Activated CD4-positive, alpha-beta T cell treated with anti-CD3 and anti-CD28 coated beads for 36 hours (primary cell): ENCODE measurements at regions not wholly inside any gene's neighbourhood (a gene's known extent, or its start where the extent isn't known, plus 50 kb on each side); places are given as distances from the start of the nearest gene placed in this dataset.

ENCODE experiments used
- ATAC-seq: fragments of 200-7000 bp; cut with Tn5 transposase; one replicate; pipeline ENCODE4 v1.10.0; 2021; ENCODE audit warnings: mild to moderate bottlenecking, moderate library complexity
- CTCF ChIA-PET: fragments of 350-600 bp; sonication (Branson Sonifier 250); formaldehyde crosslinking; loops from one replicate; lab custom pipeline; 2021; ENCODE audit warnings: antibody characterized with exemption; lab: Charles Lee
- POLR2A ChIA-PET: fragments of 350-600 bp; sonication (Branson Sonifier 250); formaldehyde crosslinking; loops from one replicate; lab custom pipeline; 2021; ENCODE audit warnings: antibody characterized with exemption, inconsistent platforms; lab: Charles Lee
- DNase-seq: peaks from one replicate; pipeline ENCODE4 v3.0.0-alpha.2; 2020
- H3K27ac Mint-ChIP-seq: one replicate; pipeline ENCODE4 v1.8.0; 2021; ENCODE audit warnings: mixed read lengths
- H3K27me3 Mint-ChIP-seq: one replicate; pipeline ENCODE4 v1.8.0; 2021; ENCODE audit warnings: mixed read lengths
- H3K36me3 Mint-ChIP-seq: one replicate; pipeline ENCODE4 v1.8.0; 2021; ENCODE audit warnings: low read depth, mixed read lengths
- H3K4me1 Mint-ChIP-seq: one replicate; pipeline ENCODE4 v1.8.0; 2021; ENCODE audit warnings: mixed read lengths
- H3K4me3 Mint-ChIP-seq: one replicate; pipeline ENCODE4 v1.8.0; 2021; ENCODE audit warnings: mild to moderate bottlenecking, moderate library complexity, mixed read lengths
- H3K9me3 Mint-ChIP-seq: one replicate; pipeline ENCODE4 v1.8.0; 2021; ENCODE audit warnings: low read depth, mixed read lengths
- intact Hi-C, 2 experiments: fragments of 100-400 bp; cut with DNase I in 1 of 2; cut with micrococcal nuclease in 1 of 2; formaldehyde crosslinking; loops; one replicate each; pipeline versions ENCODE4 v1.14.2 to v1.15.1; 2022 to 2024; cut with DNase I, micrococcal nuclease

DNA sequence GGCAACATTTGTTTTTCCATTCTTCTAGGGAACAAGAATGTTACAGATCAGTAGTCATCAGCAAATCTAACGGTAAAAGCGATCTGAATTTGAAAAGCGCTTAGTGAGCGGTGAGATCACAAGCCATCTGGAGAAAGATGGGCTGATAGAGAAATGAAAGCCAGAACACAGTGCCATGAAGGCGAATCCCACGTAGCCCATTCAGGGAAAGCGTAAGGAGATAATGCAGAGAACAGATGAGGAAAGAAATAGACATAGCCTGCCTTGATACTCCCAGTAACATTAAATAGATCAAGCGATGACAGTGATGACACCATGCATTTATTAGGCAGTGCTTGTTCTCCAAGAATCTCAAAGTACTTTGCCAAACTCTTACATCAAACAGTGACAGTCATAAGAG lies 183.1 kb upstream of the PSMD7 start:
- Mint-ChIP-seq H3K4me1 (no peaks in the 10 kb centered on the region), H3K36me3 (no peaks in the 10 kb centered on the region), H3K27ac (no peak overlapping the region), H3K9me3 (no peaks in the 10 kb centered on the region), H3K27me3 (peaks cover 4% of the 10 kb centered on the region), H3K4me3 (no peak overlapping the region)
- POLR2A ChIA-PET, result no interaction called here
- intact Hi-C loops, result no loop called here
- CTCF ChIA-PET, result no interaction called here
- DNase-seq (no peak), ATAC-seq (no peak)

DNA sequence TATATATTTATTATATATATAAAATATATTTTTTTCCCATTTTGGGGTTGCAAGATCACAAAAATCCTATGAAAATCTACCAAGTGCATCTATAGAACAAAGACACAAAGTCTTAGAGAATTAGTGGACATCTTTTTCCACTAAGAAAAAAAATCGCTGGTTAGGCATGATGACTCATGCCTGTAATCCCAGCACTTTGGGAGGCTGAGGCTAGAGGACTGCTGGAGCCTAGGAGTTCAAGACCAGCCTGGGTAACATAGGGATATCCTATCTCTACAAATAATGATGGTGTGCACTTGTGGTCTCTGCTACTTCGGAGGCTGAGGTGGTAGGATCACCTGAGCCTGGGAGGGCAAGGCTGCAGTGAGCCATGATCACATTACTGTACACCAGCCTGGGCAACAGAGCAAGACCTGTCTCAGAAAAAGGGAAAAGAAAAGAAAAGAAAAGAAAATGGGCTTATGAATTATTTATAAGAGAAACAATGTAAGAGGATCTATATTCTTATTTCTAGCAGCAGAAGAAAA lies 185.1 kb upstream of the PSMD7 start:
- no peaks in the 10 kb centered on the region for H3K36me3 Mint-ChIP-seq
- H3K4me1 Mint-ChIP-seq, result peaks cover 4% of the 10 kb centered on the region
- POLR2A ChIA-PET, result no interaction called here
- peaks cover 4% of the 10 kb centered on the region for H3K27me3 Mint-ChIP-seq
- H3K27ac Mint-ChIP-seq, result no peak overlapping the region
- peak; percentile 13 for DNase-seq
- CTCF ChIA-PET, result no interaction called here
- no peaks in the 10 kb centered on the region for H3K9me3 Mint-ChIP-seq
- peak; percentile 37 for ATAC-seq
- intact Hi-C loops, result no loop called here
- H3K4me3 Mint-ChIP-seq, result no peak overlapping the region

DNA sequence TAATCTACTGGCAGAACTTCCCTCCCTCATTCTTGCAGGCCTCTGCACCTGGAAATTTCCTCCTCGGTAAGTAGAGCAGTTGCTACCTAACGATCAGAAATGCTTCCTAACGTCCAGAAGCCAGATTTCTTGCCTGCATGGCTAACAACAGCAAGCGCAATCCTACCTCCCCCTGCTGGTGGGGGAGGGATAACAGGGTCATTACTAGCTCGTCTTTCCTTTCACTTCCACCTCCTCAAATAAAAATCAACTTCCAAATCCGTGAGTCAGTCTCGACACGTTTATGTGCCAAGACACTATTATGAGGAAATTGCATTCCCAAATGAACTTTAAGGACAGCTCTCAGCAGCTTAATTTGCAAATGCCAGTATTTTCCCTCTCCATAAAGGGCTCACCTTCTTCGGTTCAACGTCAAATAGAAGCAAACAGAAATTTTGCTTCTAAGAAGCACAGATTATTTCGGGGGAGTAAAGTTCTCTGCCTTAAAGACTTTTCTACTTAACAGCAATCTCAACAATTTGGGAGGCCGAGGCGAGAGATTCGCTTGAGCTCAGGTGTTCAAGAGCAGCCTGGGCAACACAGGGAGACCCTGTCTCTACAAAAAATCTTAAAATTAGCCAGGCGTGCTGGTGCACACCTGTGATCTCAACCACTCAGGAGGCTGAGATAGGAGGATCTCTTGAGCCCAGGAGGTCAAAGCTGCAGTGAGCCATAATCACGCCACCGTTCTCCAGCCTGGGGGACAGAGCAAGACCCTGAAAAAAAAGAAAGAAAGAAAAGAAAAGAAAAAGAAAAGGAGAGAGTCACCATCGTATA lies 188.6 kb upstream of the PSMD7 start:
- POLR2A ChIA-PET, result no interaction called here
- CTCF ChIA-PET, result interaction anchor here (0.6 to 1.0 kb wide), 5 partner anchors 14 to 106 kb away, joined by 3 to 5 read pairs (median 3); no protein-coding TSS in a partner anchor
- Mint-ChIP-seq H3K27me3 (peaks cover 2% of the 10 kb centered on the region), H3K36me3 (no peaks in the 10 kb centered on the region), H3K9me3 (no peaks in the 10 kb centered on the region), H3K27ac (no peak overlapping the region), H3K4me1 (peaks cover 4% of the 10 kb centered on the region), H3K4me3 (peak overlapping the region; percentile 15)
- intact Hi-C loops, result no loop called here
- DNase-seq (peak; percentile 61), ATAC-seq (peak; percentile 20)

DNA sequence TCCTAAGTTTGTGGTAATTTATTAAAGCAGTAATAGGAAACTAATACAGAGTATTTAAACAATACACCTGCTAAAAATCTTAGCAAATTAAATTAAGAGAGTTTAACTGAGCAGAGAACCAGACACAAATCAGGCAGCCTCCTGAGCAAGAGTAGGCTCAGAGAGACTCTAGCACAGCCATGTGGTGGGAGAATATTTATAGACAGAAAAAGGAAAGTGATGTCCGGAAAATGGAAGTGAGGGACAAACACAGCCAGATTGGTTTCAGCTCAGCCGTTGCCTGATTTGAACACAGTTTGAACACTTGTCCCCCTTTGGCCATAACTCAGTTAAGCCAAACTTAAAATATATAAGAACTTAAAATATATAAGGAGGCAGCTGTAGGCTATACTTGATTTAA lies 192.6 kb upstream of the PSMD7 start:
- CTCF ChIA-PET, result interaction anchor here (0.6 kb wide), 3 partner anchors 60 to 1272 kb away, joined by 3 read pairs; no protein-coding TSS in a partner anchor
- Mint-ChIP-seq H3K9me3 (peaks cover 2% of the 10 kb centered on the region), H3K4me1 (peaks cover 4% of the 10 kb centered on the region), H3K4me3 (no peak overlapping the region), H3K27ac (no peak overlapping the region), H3K36me3 (no peaks in the 10 kb centered on the region), H3K27me3 (no peaks in the 10 kb centered on the region)
- DNase-seq (no peak), ATAC-seq (no peak)
- POLR2A ChIA-PET, result interaction anchor here (0.7 kb wide), 1 partner anchor 25 kb away, joined by 3 read pairs; no protein-coding TSS in a partner anchor
- intact Hi-C loops, result no loop called here

DNA sequence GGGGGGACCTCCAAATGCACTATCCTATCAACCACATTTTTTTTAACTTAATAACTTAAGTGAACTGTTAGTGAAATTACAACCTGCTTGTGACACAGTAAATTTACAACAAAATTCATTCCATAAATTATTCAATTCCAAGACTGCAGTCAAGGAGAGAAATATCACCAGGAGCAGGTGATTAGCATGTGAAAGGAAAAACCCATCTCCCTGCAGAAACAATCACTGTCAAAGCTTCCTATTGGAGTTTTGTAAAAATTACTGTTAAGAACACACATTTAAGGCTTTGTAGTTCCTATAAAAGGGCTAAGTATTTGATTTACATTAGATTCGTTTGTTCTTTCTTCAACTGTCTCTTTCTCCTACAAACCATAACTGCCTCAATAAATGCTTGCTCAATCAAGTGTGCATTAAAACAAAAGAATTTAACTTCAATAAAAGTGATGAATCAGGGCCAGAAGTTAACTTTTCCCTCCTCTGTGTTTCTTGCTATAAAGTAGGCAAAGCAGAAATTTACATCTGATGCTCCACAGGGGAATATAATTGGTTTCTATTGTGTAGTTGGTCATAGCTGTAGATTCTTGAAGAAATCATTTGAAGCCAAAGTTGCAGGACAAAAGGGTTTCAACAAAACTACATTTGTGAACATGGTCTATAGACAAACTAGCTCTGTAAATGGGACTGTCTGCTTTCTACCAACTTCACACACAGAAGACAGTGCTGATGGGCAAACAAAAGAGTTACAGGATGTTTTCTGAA lies 195.1 kb upstream of the PSMD7 start:
- no peaks in the 10 kb centered on the region for H3K36me3 Mint-ChIP-seq
- H3K4me3 Mint-ChIP-seq, result no peak overlapping the region
- no peak for DNase-seq
- peaks cover 2% of the 10 kb centered on the region for H3K9me3 Mint-ChIP-seq
- no peaks in the 10 kb centered on the region for H3K27me3 Mint-ChIP-seq
- H3K4me1 Mint-ChIP-seq, result no peaks in the 10 kb centered on the region
- H3K27ac Mint-ChIP-seq, result no peak overlapping the region
- intact Hi-C loops, result no loop called here
- POLR2A ChIA-PET, result no interaction called here
- CTCF ChIA-PET, result no interaction called here
- ATAC-seq, result no peak

DNA sequence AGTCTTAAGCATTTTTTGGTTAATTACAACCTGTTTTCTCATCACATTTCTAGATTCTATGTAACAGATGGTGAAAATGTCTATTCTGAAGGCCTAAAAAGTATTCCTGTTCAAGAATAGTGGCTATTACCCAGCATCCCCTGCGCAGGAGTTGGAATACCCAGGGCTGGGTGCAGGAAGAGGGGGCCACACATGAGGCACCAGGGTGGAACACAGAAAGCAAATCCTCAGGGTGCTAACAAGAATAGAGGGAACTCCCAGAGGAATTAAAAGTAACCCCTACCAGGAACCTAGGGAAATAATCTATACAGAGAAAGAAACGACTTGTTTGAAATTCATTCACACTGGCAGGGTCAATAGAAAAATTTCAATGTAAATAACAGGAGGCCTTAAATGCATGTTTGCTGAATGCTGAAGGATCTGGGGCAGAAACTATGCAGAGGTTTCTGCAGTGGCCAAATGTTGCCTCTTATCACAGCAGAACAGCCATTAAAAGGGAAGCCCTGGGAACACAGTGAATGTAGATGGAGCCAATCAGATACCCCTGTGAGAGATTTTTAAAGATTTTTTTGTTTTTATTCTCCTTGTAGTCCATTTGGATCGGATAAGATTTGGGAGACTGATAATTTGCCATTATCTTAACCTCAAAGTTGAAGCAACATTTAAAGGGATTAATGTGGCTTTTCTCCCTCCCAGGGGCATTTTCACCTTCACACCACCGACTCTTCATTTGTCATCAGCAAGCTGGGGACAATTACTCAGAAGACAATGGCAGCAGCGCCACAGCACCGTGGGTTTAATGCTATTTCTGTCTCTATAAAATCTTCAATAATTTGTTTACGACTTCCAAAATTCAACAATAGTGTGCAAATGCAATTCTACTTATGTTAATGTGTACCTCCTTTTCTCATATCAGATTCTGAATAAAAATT lies 196.0 kb upstream of the PSMD7 start:
- intact Hi-C loops, result no loop called here
- ATAC-seq, result no peak
- no peaks in the 10 kb centered on the region for H3K4me1 Mint-ChIP-seq
- DNase-seq, result no peak
- ChIA-PET CTCF (no interaction called here), POLR2A (no interaction called here)
- no peak overlapping the region for H3K4me3 Mint-ChIP-seq
- H3K27ac Mint-ChIP-seq, result no peak overlapping the region
- no peaks in the 10 kb centered on the region for H3K36me3 Mint-ChIP-seq
- H3K27me3 Mint-ChIP-seq, result no peaks in the 10 kb centered on the region
- peaks cover 2% of the 10 kb centered on the region for H3K9me3 Mint-ChIP-seq

DNA sequence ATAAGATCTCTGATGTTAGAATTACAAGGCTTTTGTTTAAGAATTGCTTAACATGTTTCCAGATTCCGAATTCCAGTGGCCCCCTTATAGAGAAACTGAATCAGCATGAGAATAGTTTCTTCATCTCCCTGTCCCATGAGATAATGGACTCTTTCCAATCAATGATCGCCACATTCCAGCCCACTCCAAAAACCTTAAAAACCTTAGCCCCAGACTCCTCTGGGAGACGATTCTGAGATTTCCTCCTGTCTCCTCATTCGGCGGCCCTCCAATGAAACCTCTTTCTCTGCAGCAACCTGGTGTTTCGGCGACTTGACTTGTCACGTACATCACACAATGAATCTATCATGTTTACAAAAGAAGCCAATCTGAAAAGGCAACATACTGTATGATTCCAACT lies 197.1 kb upstream of the PSMD7 start:
- intact Hi-C loops, result no loop called here
- ATAC-seq, result no peak
- Mint-ChIP-seq H3K4me3 (no peak overlapping the region), H3K4me1 (no peaks in the 10 kb centered on the region), H3K27me3 (no peaks in the 10 kb centered on the region), H3K36me3 (no peaks in the 10 kb centered on the region), H3K27ac (no peak overlapping the region), H3K9me3 (peaks cover 2% of the 10 kb centered on the region)
- POLR2A ChIA-PET, result no interaction called here
- no peak for DNase-seq
- CTCF ChIA-PET, result no interaction called here

DNA sequence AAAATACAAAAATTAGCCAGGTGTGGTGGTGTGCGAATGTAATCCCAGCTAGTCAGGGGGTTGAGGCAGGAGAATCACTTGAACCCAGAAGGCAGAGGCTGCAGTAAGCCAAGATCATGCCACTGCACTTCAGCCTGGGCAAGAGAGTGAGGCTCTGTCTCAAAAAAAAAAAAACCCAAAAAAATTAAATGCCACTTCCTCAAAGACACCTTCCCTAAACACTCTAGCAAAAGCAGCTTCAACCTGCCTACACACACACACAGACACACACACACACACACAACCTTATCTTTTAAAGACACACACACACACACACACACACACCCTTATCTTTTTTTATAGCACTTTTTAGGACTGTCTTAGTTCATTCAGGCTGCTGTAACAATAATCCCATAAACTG lies 201.7 kb upstream of the PSMD7 start:
- no peaks in the 10 kb centered on the region for H3K9me3 Mint-ChIP-seq
- DNase-seq (no peak), ATAC-seq (no peak)
- no peaks in the 10 kb centered on the region for H3K4me1 Mint-ChIP-seq
- H3K27me3 Mint-ChIP-seq, result no peaks in the 10 kb centered on the region
- no peaks in the 10 kb centered on the region for H3K36me3 Mint-ChIP-seq
- intact Hi-C loops, result no loop called here
- POLR2A ChIA-PET, result no interaction called here
- CTCF ChIA-PET, result interaction anchor here (1.3 kb wide), 1 partner anchor 12 kb away, joined by 3 read pairs; no protein-coding TSS in a partner anchor
- no peak overlapping the region for H3K4me3 Mint-ChIP-seq
- no peak overlapping the region for H3K27ac Mint-ChIP-seq

DNA sequence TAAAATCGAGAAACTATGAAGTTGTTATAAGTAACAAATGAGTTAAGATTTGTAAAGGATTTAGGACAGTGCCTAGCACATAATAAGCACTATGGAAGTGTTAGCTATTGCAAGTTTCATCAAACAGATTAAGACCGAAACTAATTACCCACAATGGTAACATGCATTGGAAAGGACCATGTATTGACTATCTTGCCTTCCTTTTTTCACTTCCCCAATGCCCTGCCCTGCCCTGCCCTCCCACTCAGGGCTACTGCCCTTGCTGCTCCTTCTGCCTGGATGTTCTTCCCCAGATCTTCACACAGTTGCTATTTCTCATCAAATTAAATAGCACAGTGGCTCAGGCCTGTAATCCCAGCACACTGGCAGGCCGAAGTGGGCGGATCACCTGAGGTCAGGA lies 202.1 kb upstream of the PSMD7 start:
- no peak for DNase-seq
- no peaks in the 10 kb centered on the region for H3K27me3 Mint-ChIP-seq

DNA sequence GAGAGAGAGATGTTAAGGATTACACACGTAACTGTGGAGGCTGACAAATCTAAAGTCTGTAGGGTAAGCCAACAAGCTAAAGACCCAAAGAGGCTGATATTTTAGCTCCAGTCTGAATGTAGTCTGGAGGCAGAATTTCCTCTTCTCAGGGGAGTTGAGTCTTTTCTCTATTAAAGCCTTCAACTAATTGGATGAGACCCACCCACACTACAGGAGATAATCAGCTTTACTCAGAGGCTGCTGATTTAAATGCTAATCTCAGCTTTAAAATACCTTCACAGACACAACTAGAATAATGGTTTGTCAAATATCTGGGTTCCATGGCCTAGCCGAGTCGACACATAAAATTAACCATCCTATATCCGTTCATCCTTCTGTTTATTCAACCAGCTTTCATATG lies 204.3 kb upstream of the PSMD7 start:
- ChIA-PET CTCF (no interaction called here), POLR2A (no interaction called here)
- Mint-ChIP-seq H3K27ac (no peak overlapping the region), H3K9me3 (no peaks in the 10 kb centered on the region), H3K36me3 (no peaks in the 10 kb centered on the region), H3K4me3 (no peak overlapping the region), H3K27me3 (no peaks in the 10 kb centered on the region), H3K4me1 (no peaks in the 10 kb centered on the region)
- ATAC-seq (no peak), DNase-seq (no peak)
- intact Hi-C loops, result no loop called here

More for the DNA sequence above, 202.1 kb upstream of the PSMD7 start:
- CTCF ChIA-PET, result interaction anchor here (1.3 kb wide), 1 partner anchor 13 kb away, joined by 3 read pairs; no protein-coding TSS in a partner anchor
- H3K27ac Mint-ChIP-seq, result no peak overlapping the region
- POLR2A ChIA-PET, result no interaction called here
- no peak overlapping the region for H3K4me3 Mint-ChIP-seq
- H3K9me3 Mint-ChIP-seq, result no peaks in the 10 kb centered on the region
- no peak for ATAC-seq
- no peaks in the 10 kb centered on the region for H3K36me3 Mint-ChIP-seq
- no peaks in the 10 kb centered on the region for H3K4me1 Mint-ChIP-seq
- intact Hi-C loops, result no loop called here

DNA sequence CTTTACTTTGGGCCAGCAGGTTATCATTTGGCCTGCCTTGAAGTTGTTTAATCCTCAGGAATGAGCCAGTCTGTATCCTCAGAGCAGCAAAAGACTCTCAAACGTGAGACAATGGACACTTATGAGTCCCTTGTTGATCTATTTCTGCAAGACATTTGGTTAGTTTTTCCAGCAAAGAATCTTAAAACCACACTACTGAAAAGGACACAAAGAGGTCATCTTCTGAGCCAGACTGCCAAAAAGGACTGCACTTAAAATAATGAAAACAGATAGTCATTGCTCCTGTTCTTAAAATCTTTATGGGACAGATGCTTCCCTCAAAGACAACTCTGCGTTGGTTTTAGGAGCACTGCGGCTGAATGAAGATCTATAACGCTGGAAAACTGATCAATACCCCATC lies 205.7 kb upstream of the PSMD7 start:
- ATAC-seq (no peak), DNase-seq (no peak)
- Mint-ChIP-seq H3K4me3 (no peak overlapping the region), H3K27ac (no peak overlapping the region), H3K9me3 (peaks cover 2% of the 10 kb centered on the region), H3K27me3 (no peaks in the 10 kb centered on the region), H3K36me3 (no peaks in the 10 kb centered on the region), H3K4me1 (no peaks in the 10 kb centered on the region)
- POLR2A ChIA-PET, result no interaction called here
- intact Hi-C loops, result no loop called here
- CTCF ChIA-PET, result no interaction called here
